CD14-positive monocyte (primary cell): ENCODE measurements at regions not wholly inside any gene's neighbourhood (a gene's known extent, or its start where the extent isn't known, plus 50 kb on each side); places are given as distances from the start of the nearest gene placed in this dataset.

ENCODE experiments used
- DNase-seq, 3 donors: peaks; one replicate each; pipeline ENCODE4 v3.0.0-alpha.2; 2011 to 2022
- H2AFZ ChIP-seq: 2 replicates; pipeline ENCODE4 v1.6.0; 2012; ENCODE audit warnings: mild to moderate bottlenecking, low read depth, low read length, inconsistent platforms; ENCODE audit not compliant: insufficient read depth, poor library complexity, severe bottlenecking
- H3K27ac ChIP-seq, 2 donors: 1 replicate in 1 of 2; 2 replicates in 1 of 2; pipeline ENCODE4 v1.5.1; 2012 to 2013; ENCODE audit warnings: low read length in 2 of 2, control low read depth in 1 of 2, inconsistent platforms in 1 of 2, low read depth in 1 of 2, mild to moderate bottlenecking in 1 of 2
- H3K27me3 ChIP-seq, 2 donors: one replicate each; pipeline versions ENCODE4 v1.6.0 to v1.6.1; 2011 to 2013; ENCODE audit warnings: low read length in 2 of 2; ENCODE audit not compliant: control insufficient read depth in 2 of 2, insufficient read depth in 2 of 2
- H3K36me3 ChIP-seq, 2 donors: replicated peaks in 1 of 2; 1 replicate in 1 of 2; 2 replicates in 1 of 2; pipeline versions ENCODE4 v1.5.1 to v1.6.1; 2012 to 2013; ENCODE audit warnings: low read length in 2 of 2, control low read depth in 1 of 2, inconsistent platforms in 1 of 2, mild to moderate bottlenecking in 1 of 2; ENCODE audit not compliant: insufficient read depth in 2 of 2, control insufficient read depth in 1 of 2
- H3K4me1 ChIP-seq, 2 donors: 1 replicate in 1 of 2; 2 replicates in 1 of 2; pipeline versions ENCODE4 v1.5.1 to v1.6.1; 2012 to 2013; ENCODE audit warnings: low read length in 2 of 2, control low read depth in 1 of 2, inconsistent platforms in 1 of 2, mild to moderate bottlenecking in 1 of 2, moderate library complexity in 1 of 2; ENCODE audit not compliant: insufficient read depth in 2 of 2, control insufficient read depth in 1 of 2
- H3K4me2 ChIP-seq: replicated peaks from 2 replicates; pipeline ENCODE3; 2012; ENCODE audit warnings: low read length, moderate library complexity, mild to moderate bottlenecking; ENCODE audit not compliant: poor library complexity, severe bottlenecking; ENCODE audit errors: extremely low read depth
- H3K4me3 ChIP-seq, 3 experiments: fragments of 200-600 bp in 1 of 3; sonication (generic) in 1 of 3; replicated peaks in 1 of 3; 1 replicate in 2 of 3; 2 replicates in 1 of 3; pipeline ENCODE4 v1.5.1; 2011 to 2013; ENCODE audit warnings: low read length in 3 of 3, mild to moderate bottlenecking in 3 of 3, control low read depth in 2 of 3, low read depth in 2 of 3, inconsistent platforms in 1 of 3, moderate library complexity in 1 of 3
- H3K79me2 ChIP-seq: 2 replicates; pipeline ENCODE4 v1.6.0; 2012; ENCODE audit warnings: mild to moderate bottlenecking, control low read depth, inconsistent platforms, low read length, moderate library complexity; ENCODE audit not compliant: insufficient read depth
- H3K9ac ChIP-seq: 2 replicates; pipeline ENCODE4 v1.6.0; 2017; ENCODE audit warnings: low read length, mild to moderate bottlenecking; ENCODE audit not compliant: insufficient read depth, poor library complexity, severe bottlenecking
- H3K9me3 ChIP-seq, 2 donors: replicated peaks in 1 of 2; 1 replicate in 1 of 2; 2 replicates in 1 of 2; pipeline versions ENCODE4 v1.5.1 to v1.6.1; 2012 to 2013; ENCODE audit warnings: low read length in 2 of 2, control low read depth in 1 of 2; ENCODE audit not compliant: control insufficient read depth in 1 of 2, insufficient read depth in 1 of 2
- H4K20me1 ChIP-seq: 2 replicates; pipeline ENCODE4 v1.6.0; 2012; ENCODE audit warnings: mild to moderate bottlenecking, low read length, control low read depth, moderate library complexity; ENCODE audit not compliant: insufficient read depth
- H3K27ac Mint-ChIP-seq, 7 donors: one replicate each; pipeline ENCODE4 v1.8.0; 2020; ENCODE audit warnings: mild to moderate bottlenecking in 7 of 7, mixed read lengths in 7 of 7, moderate library complexity in 6 of 7, inconsistent platforms in 2 of 7
- H3K27me3 Mint-ChIP-seq, 3 donors: one replicate each; pipeline ENCODE4 v1.8.0; 2021 to 2022; ENCODE audit warnings: low read depth in 3 of 3, mild to moderate bottlenecking in 3 of 3, mixed read lengths in 3 of 3, moderate library complexity in 3 of 3, inconsistent platforms in 1 of 3
- H3K36me3 Mint-ChIP-seq, 2 donors: one replicate each; pipeline ENCODE4 v1.8.0; 2020; ENCODE audit warnings: mixed read lengths in 2 of 2, inconsistent platforms in 1 of 2, mild to moderate bottlenecking in 1 of 2
- H3K4me1 Mint-ChIP-seq: one replicate; pipeline ENCODE4 v1.8.0; 2020; ENCODE audit warnings: mild to moderate bottlenecking, mixed read lengths
- H3K4me3 Mint-ChIP-seq, 2 donors: one replicate each; pipeline ENCODE4 v1.8.0; 2020; ENCODE audit warnings: mild to moderate bottlenecking in 2 of 2, mixed read lengths in 2 of 2, moderate library complexity in 1 of 2
- H3K9me3 Mint-ChIP-seq, 7 donors: one replicate each; pipeline ENCODE4 v1.8.0; 2020 to 2022; ENCODE audit warnings: mixed read lengths in 7 of 7, mild to moderate bottlenecking in 6 of 7, moderate library complexity in 6 of 7, inconsistent platforms in 2 of 7
- WGBS: methylation state at CpG from one replicate; pipeline ENCODE4 v1.1.5; 2013; ENCODE audit warnings: missing lambda C conversion rate; ENCODE audit not compliant: insufficient coverage; 5-methylcytosine and 5-hydroxymethylcytosine counted together
- intact Hi-C, 2 donors: fragments of 100-400 bp; cut with micrococcal nuclease; formaldehyde crosslinking; loops; one replicate each; pipeline versions ENCODE4 v1.15.0 to v1.15.1; 2023
- TF ChIP-seq, protein P1 (sequence below): fragments of 200-600 bp; IDR thresholded peaks from one replicate; pipeline ENCODE4 v1.8.0; 2022; ENCODE audit warnings: antibody characterized with exemption, mild to moderate bottlenecking

DNA sequence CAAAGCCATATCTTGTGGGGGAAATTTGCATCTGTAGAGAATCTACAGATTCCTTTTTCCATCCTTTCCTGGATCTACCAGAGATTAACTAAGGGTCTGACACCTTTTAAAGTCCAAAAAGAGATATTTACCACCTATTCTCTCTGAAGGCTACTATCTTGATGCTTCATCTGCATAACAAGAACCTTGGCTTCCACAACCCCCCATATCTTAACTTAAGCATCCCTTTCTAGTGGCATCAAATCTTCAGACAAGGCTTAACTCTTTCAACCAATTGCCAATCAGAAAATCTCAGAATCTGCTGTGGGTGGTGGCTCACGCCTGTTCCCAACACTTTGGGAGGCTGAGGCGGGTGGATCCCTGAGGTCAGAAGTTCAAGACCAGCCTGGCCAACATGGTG is 74.3 kb upstream of the FICD start:
- H3K27ac ChIP-seq: no peak overlapping the region
- DNase-seq: no peak
- TF ChIP-seq, protein P1, sequence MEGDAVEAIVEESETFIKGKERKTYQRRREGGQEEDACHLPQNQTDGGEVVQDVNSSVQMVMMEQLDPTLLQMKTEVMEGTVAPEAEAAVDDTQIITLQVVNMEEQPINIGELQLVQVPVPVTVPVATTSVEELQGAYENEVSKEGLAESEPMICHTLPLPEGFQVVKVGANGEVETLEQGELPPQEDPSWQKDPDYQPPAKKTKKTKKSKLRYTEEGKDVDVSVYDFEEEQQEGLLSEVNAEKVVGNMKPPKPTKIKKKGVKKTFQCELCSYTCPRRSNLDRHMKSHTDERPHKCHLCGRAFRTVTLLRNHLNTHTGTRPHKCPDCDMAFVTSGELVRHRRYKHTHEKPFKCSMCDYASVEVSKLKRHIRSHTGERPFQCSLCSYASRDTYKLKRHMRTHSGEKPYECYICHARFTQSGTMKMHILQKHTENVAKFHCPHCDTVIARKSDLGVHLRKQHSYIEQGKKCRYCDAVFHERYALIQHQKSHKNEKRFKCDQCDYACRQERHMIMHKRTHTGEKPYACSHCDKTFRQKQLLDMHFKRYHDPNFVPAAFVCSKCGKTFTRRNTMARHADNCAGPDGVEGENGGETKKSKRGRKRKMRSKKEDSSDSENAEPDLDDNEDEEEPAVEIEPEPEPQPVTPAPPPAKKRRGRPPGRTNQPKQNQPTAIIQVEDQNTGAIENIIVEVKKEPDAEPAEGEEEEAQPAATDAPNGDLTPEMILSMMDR: no peak
- intact Hi-C loops: no loop called here
- H2AFZ ChIP-seq: no peak overlapping the region
- H3K9ac ChIP-seq: no peak overlapping the region
- no peak overlapping the region for H3K4me3 ChIP-seq
- H3K79me2 ChIP-seq: no peaks in the 10 kb centered on the region
- H4K20me1 ChIP-seq: no peaks in the 10 kb centered on the region
- Mint-ChIP-seq H3K36me3 (no peaks in the 10 kb centered on the region), H3K27me3 (peaks cover 3 to 12% (median 10%) of the 10 kb centered on the region in 3 donors), H3K4me3 (no peak overlapping the region), H3K4me1 (peaks cover 7% of the 10 kb centered on the region), H3K27ac (no peak overlapping the region), H3K9me3 (peaks cover 0 to 2% (median 0%) of the 10 kb centered on the region in 7 donors)
- peaks cover 4 to 6% of the 10 kb centered on the region in 2 donors for H3K4me1 ChIP-seq
- H3K9me3 ChIP-seq: no peaks in the 10 kb centered on the region
- H3K36me3 ChIP-seq: no peaks in the 10 kb centered on the region
- 100% methylated on average over 2 of the region's 2 CpGs for WGBS
- no peaks in the 10 kb centered on the region for H3K27me3 ChIP-seq
- no peak overlapping the region for H3K4me2 ChIP-seq

DNA sequence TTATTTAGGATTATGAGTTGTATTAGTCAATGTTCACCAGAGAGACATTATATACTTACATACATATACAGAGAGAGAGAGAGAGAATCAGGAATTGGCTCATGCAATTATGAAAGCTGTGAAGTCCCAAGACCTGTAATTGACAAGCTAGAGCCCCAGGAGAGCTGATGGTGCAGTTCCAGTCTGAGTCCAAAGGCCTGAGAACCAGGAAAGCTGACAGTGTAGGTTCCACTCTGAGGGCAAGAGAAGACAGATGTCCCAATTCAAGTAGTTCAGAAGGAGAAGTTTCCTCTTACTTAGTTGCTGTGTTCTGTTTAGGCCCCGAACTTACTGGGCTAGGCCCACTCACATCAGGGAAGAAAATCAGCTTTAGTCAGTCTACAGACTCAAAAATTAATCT is 76.4 kb upstream of the FICD start:
- peaks cover 6 to 13% (median 10%) of the 10 kb centered on the region in 3 donors for H3K27me3 Mint-ChIP-seq
- Histone ChIP-seq H3K4me1 (peaks cover 4 to 6% of the 10 kb centered on the region in 2 donors), H4K20me1 (no peaks in the 10 kb centered on the region), H3K9me3 (no peaks in the 10 kb centered on the region), H2AFZ (no peak overlapping the region), H3K9ac (no peak overlapping the region), H3K4me3 (no peak overlapping the region), H3K27me3 (no peaks in the 10 kb centered on the region), H3K4me2 (no peak overlapping the region), H3K27ac (no peak overlapping the region), H3K36me3 (no peaks in the 10 kb centered on the region), H3K79me2 (no peaks in the 10 kb centered on the region)
- peaks cover 7% of the 10 kb centered on the region for H3K4me1 Mint-ChIP-seq
- intact Hi-C loops: no loop called here
- DNase-seq: no peak
- no peak overlapping the region for H3K27ac Mint-ChIP-seq
- TF ChIP-seq, protein P1: no peak
- no peaks in the 10 kb centered on the region for H3K36me3 Mint-ChIP-seq
- H3K9me3 Mint-ChIP-seq: peaks cover 0 to 2% (median 0%) of the 10 kb centered on the region in 7 donors
- H3K4me3 Mint-ChIP-seq: no peak overlapping the region
- no CpG with 5 or more reads among the region's 1 CpG for WGBS
